HG02610 (cell line): ENCODE measurements at regions not wholly inside any gene's neighbourhood (a gene's known extent, or its start where the extent isn't known, plus 50 kb on each side); places are given as distances from the start of the nearest gene placed in this dataset.

ENCODE experiments used
- ATAC-seq: cut with Tn5 transposase; IDR thresholded peaks from one replicate; pipeline ENCODE4 v1.9.1; 2021; ENCODE audit warnings: mild to moderate bottlenecking, moderate library complexity; ENCODE audit not compliant: unreplicated experiment

DNA sequence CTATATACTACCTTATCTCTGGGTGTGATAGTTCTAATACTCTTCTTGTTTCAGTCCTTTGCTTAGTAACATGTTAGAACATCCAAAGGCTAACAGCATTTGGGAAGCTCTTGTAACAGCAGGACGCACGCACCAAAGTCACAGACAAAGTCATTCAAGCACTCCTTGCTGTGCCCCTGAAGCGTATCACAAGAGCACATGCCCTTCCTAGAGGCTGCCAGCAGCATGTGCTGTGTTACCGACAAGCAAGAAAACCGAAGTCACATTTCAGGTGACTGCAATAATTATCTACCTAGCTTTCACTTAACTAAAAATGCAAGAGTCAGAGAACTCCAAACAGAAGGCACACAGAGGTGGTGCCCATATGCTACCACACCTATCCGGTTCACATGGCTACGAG lies 194.1 kb downstream of the KLF12 start:
- no peak for ATAC-seq

DNA sequence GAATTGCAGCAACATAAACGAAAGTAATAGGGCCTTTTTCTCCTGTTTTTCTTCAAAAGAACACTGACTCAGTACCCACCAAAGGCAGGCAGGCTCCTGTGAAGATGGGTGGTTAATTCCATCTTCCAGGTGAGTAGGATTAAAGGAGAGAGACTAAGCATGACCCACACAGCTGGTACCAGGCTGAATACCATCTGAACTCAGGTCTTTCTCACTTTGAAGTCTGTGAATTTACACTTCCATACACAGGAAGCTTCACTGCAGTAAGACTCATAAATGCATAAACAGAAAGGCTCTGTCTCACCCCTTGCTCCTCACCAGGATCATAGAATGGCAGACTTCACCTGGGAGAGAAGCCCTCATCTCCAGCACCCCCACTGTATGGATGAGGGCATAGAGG lies 194.6 kb downstream of the KLF12 start:
- no peak for ATAC-seq

- ATAC-seq: no peak
These were observed 195.2 kb downstream of the KLF12 start for GRCh38 chr13:73939071-73939380.

- ATAC-seq: no peak
These were observed 195.7 kb downstream of the KLF12 start for GRCh38 chr13:73938372-73939070.

DNA sequence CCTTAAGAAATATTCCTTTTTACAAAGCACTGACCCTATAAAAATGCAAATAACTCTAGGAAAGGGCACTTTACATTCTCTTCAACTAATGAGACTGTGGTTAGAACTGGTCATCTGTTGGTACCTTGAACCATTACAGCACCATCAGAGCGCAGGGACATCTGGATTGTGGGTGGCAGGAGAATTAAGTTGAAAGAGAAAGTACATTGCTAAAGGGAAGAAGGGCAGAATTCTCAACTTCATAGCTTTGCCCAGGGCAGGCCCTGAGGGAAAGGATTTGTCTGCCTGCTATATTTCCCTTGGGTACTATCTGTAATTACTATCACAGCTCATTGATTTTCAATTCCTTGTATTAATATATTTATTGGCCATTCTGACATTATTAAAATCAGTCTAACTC lies 196.8 kb downstream of the KLF12 start:
- ATAC-seq: no peak

DNA sequence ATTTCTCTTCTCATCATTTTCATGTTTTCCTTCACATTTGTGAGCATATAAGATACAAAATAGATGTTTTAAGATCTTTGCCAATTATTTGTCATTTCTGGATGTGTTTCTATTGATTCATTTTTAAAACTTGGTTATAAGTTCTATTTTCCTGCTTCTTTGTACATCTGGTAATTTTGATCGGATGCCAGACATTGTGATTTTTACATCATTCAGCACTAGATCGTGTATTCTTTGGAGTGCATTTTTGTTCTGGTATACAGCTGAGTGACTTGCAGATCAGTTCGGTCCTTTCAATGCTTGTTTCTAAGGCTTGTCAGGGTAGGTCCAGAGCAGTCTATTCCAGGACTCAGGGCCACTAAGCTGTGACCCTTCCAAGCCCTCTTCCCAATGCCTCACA lies 198.2 kb downstream of the KLF12 start:
- no peak for ATAC-seq

- no peak for ATAC-seq
These were observed 199.4 kb downstream of the KLF12 start for GRCh38 chr13:73934771-73935170.

DNA sequence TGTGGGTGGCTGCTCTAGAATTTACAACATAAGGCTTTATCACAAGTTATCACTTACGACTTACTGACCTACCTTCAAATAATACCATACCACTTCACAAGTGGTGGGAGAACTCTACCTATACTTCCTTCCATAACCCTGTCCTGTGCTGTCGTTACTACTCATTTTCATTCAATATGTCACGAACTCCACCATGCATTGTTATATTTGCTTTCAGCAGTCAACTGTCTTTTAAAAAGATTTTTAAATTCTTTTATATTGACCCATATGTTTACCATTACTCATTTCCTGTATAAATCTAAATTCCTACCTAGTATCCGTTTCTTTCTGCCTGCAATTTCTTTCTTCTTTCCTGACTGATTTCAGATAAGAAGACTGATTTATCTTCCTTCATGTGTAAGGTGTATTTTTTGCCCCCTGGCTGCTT lies 200.0 kb downstream of the KLF12 start:
- no peak for ATAC-seq

GRCh38 chr13:73933795-73934194 lies 200.4 kb downstream of the KLF12 start:
- no peak for ATAC-seq

DNA sequence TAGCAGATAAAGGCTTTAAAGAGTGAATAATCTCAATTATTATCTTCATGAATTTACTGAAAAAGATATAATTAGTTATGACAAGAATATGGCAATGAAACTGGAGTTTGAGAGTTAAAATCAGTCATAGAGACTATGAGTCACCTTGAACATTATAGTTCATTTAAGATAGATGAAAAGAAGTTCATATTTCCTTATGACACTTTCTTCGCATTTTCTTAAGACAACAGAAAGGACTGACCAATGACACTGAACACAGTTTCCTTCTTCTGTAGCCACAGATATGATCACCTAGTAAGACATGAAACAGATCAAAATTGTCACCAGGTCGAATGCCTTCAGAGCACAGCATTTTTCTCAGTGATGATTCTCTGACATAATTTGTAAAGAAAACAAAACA lies 202.1 kb downstream of the KLF12 start:
- ATAC-seq: peak; percentile 72

GRCh38 chr13:73929287-73929932 lies 204.8 kb downstream of the KLF12 start:
- ATAC-seq: no peak

GRCh38 chr13:73924607-73925006 lies 209.6 kb downstream of the KLF12 start:
- peak; percentile 93 for ATAC-seq

DNA sequence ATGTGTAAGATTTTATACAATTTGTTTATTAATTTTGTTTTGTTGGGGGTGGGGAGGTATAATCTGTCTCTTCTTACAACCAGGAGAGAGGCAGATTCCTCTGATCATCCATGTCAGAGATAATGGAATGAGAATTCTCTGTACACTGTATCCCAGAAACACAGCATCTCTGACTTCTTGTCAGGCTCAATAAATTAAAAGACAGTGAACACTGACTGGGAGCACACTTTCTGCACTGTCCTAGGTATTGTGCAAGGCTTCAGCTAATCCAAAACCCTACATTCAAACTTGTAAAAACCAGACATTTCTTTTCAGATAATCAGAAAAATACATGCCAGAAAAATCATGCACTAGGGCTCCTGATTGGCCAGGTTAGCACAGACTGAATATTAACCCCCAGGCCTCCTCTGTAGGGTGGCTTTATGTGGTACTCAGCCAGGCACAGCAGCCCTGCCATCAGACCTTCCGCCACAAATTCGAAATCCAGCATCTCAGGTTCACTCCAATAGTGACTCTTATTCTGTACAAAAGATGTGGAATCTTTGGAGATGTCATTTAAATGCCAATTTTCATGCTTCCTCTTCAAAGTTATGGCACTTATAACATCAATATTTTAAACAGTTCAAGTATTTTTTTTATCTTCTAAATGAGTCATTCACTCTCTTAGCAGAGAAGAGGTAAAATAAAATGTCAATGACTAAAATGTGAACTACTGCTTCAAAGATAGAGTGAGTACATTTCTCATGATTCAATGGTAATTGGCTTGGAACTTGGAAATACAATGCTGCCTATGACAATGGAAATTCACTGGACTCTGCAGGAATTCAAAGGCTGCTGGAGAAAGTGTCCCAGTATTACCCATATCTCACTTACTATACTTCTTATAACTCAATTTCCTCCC lies 211.5 kb downstream of the KLF12 start:
- ATAC-seq: no peak

DNA sequence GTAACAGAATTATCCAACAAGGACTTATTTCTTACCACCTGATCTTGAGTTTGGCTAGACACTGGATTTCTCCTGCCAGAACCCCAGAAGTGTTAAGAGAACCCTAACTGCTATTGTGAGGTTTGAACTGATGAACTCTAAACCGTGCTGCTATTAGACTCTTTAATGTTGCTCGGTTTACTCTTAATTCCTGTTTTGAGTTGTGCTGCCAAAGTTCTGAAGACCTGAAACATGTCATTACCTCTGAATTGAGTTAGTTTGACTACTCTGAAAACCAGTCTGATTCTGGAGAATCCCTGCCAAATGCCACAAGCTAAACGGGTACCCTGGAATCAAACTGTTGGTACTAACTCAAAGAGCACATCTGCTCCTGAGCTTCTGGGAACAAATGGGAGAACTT lies 215.5 kb downstream of the KLF12 start:
- ATAC-seq: no peak

- peak; percentile 42 for ATAC-seq
These were observed 220.3 kb downstream of the KLF12 start for GRCh38 chr13:73913751-73914518.

DNA sequence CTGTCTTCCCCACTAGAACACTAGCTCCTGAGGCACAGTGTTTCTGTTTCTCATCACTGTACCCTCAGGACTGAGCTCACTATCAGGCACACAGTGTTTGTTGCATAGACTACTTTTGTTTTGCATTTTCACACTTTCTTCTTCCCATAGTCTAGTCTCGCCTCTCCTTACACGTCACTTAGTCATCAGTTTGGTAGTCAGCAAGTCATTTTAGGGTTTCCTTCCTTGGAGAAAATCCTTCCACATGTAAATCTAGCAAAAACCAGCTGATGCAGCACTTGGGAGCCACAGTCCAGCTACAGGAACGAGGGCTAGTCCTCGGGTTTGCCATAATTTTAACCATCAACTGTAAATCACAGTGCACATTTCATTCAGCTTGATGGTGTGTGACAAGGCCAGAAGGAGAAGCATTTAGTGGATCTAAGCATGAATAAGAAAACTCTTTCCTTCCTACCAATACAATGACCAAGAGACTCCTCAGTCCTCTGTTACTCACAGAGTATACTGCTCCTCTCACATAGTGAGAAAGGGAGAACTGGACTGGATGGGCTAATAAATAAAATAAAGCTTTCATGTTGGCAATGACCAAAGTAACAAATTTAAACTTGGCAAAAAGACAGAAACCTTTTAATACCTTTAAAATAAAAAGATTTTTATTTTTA lies 221.0 kb downstream of the KLF12 start:
- ATAC-seq: peak; percentile 64

- ATAC-seq: no peak
These were observed 222.8 kb downstream of the KLF12 start for GRCh38 chr13:73911361-73911760.

DNA sequence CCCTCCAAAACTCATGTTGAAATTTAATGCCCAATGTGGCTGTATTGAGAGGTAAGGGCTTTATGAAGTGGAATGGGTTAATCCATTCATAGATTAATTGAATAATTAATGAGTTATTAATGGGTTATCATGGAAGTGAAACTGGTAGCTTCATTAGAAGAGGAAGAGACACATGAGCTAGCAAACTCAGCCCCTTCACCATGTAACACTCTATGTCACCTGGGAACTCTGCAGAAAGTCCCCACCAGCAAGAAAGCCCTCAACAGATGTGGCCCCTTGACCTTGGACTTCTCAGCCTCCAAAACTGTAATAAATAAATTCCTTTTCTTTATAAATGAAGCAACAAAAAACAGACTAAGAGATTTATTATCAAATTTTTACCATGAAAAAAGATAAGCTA lies 223.5 kb downstream of the KLF12 start:
- no peak for ATAC-seq

- ATAC-seq: no peak
These were observed 225.4 kb downstream of the KLF12 start for GRCh38 chr13:73908809-73909208.

- ATAC-seq: no peak
These were observed 229.6 kb downstream of the KLF12 start for GRCh38 chr13:73904625-73905024.

DNA sequence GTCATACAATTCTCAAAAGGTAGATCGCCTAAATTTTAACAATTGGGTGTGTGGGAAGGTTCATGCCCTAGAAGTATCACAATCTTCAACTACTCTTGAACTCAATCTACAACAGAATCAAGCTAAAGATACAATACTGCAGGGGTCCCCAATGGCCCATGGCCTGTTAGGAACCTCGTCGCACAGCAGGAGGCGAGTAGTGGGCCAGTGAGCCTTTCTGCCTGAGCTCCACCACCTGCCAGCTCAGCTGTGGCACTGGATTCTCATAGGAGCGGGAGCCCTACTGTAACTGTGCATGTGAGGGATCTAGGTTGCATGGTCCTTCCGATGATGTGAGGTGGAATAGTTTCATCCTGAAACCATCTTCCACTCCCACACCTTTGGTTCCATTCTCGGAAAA lies 230.6 kb downstream of the KLF12 start:
- no peak for ATAC-seq
